ENCODE measurements at regions not wholly inside any gene's neighbourhood (a gene's known extent, or its start where the extent isn't known, plus 50 kb on each side); places are given as distances from the start of the nearest gene placed in this dataset.

DNA sequence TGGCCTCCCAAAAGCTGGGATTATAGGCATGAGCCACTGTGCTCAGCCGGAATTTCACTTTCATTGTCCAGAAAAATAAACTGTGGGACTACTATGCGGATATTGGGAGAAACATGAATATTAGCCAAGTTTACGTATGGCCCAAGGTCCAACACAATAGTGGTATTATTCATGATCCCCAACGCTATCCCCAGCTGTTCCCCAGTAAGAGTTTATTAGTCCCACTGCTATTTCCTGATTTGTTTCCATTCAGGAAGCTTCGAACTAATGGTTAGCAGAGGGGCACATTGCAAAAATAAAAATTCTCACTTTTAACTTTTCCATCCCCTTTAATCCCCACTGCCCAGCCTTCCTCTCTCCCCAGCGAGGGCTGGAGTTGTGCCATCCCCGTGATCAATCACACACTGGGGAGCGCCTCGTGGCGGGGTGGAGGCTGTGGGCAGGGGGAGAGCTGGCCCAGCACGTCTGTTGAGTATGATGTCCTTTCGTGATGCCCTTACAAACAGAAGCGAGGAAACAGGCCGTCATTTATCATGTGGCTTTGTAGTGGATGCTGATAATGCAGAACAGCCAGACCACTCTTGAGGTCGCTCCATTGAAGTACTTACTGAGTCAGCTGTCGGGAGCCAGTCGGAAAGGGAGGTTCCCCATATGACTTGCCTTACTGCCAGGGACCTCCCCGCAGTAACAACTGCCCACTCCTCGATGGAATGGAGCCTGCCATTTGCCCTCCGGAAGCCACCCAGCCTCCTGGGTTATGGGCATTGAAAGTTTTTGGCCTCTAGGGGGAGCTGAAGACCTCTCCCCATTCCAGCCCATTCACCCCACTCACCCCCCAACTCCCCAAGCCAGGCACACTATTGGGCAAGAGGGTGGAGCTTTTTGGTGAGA, 117.0 kb downstream of the KDR start:
- Mint-ChIP-seq H3K36me3 (ENCODE audit: unreplicated experiment) (no peaks in the 10 kb centered on the region), H3K4me3 (ENCODE audit: unreplicated experiment) (no peak overlapping the region), H3K9me3 (ENCODE audit: unreplicated experiment) (no peaks in the 10 kb centered on the region), H3K27me3 (ENCODE audit: unreplicated experiment) (peaks cover 9% of the 10 kb centered on the region), H3K4me1 (ENCODE audit: low read depth, unreplicated experiment) (peaks cover 12% of the 10 kb centered on the region), H3K27ac (ENCODE audit: unreplicated experiment) (no peak overlapping the region)
- no peak for DNase-seq
- TF ChIP-seq CTCF (IDR thresholded peaks at IDR 0.05; ENCODE audit: partially characterized antibody, unreplicated experiment), result peak; percentile 16

- TF ChIP-seq CTCF (IDR thresholded peaks at IDR 0.05; ENCODE audit: partially characterized antibody, unreplicated experiment), result no peak
- Mint-ChIP-seq H3K9me3 (ENCODE audit: unreplicated experiment) (no peaks in the 10 kb centered on the region), H3K36me3 (ENCODE audit: unreplicated experiment) (no peaks in the 10 kb centered on the region), H3K27me3 (ENCODE audit: unreplicated experiment) (peaks cover 7% of the 10 kb centered on the region), H3K27ac (ENCODE audit: unreplicated experiment) (no peak overlapping the region), H3K4me3 (ENCODE audit: unreplicated experiment) (no peak overlapping the region), H3K4me1 (ENCODE audit: low read depth, unreplicated experiment) (peaks cover 11% of the 10 kb centered on the region)
- no peak for DNase-seq
Measured at GRCh38 chr4:55005910-55006309, 119.5 kb downstream of the KDR start.

DNA sequence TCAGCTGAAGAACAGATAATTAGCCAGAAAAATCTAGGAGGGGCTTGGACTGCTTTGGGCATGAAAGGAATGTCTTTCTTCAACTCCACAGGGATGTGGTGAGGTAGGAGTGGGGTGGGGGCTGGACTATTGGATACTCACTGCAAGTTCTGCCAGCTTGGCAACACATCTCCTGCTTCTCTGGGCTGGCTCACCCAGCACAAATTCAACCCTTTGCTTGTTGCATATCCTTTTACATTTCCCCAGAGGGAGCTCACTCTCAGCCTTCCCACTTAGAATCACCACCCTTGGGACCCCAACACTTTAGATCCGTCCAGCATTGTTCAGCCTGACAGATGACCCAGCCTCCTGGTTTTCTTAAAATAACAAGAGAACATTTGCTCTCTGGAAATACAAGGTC, 120.6 kb downstream of the KDR start:
- H3K9me3 Mint-ChIP-seq (ENCODE audit: unreplicated experiment), result no peaks in the 10 kb centered on the region
- no peaks in the 10 kb centered on the region for H3K36me3 Mint-ChIP-seq (ENCODE audit: unreplicated experiment)
- peaks cover 11% of the 10 kb centered on the region for H3K4me1 Mint-ChIP-seq (ENCODE audit: low read depth, unreplicated experiment)
- no peak for TF ChIP-seq CTCF (IDR thresholded peaks at IDR 0.05; ENCODE audit: partially characterized antibody, unreplicated experiment)
- peak overlapping the region; percentile 69 for H3K27ac Mint-ChIP-seq (ENCODE audit: unreplicated experiment)
- H3K4me3 Mint-ChIP-seq (ENCODE audit: unreplicated experiment), result peak overlapping the region; percentile 16
- DNase-seq, result no peak
- H3K27me3 Mint-ChIP-seq (ENCODE audit: unreplicated experiment), result peaks cover 4% of the 10 kb centered on the region

- H3K27me3 Mint-ChIP-seq (ENCODE audit: unreplicated experiment), result peaks cover 2% of the 10 kb centered on the region
- TF ChIP-seq CTCF (IDR thresholded peaks at IDR 0.05; ENCODE audit: partially characterized antibody, unreplicated experiment), result no peak
- H3K9me3 Mint-ChIP-seq (ENCODE audit: unreplicated experiment), result no peaks in the 10 kb centered on the region
- DNase-seq, result no peak
- peaks cover 11% of the 10 kb centered on the region for H3K4me1 Mint-ChIP-seq (ENCODE audit: low read depth, unreplicated experiment)
- no peak overlapping the region for H3K4me3 Mint-ChIP-seq (ENCODE audit: unreplicated experiment)
- H3K36me3 Mint-ChIP-seq (ENCODE audit: unreplicated experiment), result no peaks in the 10 kb centered on the region
- no peak overlapping the region for H3K27ac Mint-ChIP-seq (ENCODE audit: unreplicated experiment)
Measured at GRCh38 chr4:55002431-55002830, 123.0 kb downstream of the KDR start.

GRCh38 chr4:55001538-55001937, 123.9 kb downstream of the KDR start:
- Mint-ChIP-seq H3K4me3 (ENCODE audit: unreplicated experiment) (no peak overlapping the region), H3K27ac (ENCODE audit: unreplicated experiment) (no peak overlapping the region), H3K9me3 (ENCODE audit: unreplicated experiment) (no peaks in the 10 kb centered on the region), H3K36me3 (ENCODE audit: unreplicated experiment) (no peaks in the 10 kb centered on the region), H3K27me3 (ENCODE audit: unreplicated experiment) (peaks cover 2% of the 10 kb centered on the region), H3K4me1 (ENCODE audit: low read depth, unreplicated experiment) (peaks cover 11% of the 10 kb centered on the region)
- DNase-seq, result no peak
- no peak for TF ChIP-seq CTCF (IDR thresholded peaks at IDR 0.05; ENCODE audit: partially characterized antibody, unreplicated experiment)

Data from glutamatergic neuron (in vitro differentiated cells).